ENCODE measurements at regions not wholly inside any gene's neighbourhood (a gene's known extent, or its start where the extent isn't known, plus 50 kb on each side); places are given as distances from the start of the nearest gene placed in this dataset.
A peak's percentile ranks its signal among the peaks of the same experiment; 100 is the strongest.

DNA sequence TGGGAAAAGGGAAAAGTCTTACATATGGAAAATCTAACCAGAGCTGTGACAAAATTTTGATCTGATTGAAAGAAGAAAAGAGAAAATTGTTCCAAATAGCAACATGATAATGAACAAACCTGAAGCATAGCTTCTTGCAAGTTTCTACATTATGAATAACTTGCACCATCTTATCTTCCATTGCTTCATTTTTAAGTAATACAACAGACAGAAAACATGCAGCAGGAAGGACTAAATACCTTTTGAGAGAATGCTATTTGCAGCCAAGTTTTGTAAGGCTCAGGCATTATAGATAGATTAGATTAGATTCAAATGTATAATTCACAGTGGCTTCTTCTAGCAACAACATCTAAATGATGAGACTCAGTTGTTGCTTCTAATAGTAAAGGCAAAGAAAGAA lies 441.4 kb downstream of the AEBP2 start:
- DNase-seq = no peak

DNA sequence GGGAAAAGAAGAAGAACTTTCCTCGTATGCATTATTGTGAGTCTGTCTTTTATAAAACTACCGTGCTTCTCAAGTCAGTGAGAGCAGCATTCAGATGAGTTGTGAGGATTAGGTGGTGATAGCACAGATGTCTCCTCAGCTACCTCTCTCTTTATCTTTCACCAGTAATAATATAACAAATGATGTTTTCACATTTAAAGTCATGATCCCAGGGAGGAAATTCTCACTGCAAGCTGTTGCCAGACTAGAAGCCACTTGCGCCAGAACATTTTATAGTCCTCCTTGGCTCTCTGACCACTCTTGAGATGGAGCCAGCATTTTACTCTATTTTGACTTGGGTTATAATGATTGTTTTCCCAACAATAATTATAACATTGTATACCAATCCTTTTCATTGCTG lies 443.1 kb downstream of the AEBP2 start:
- no peak for DNase-seq

DNA sequence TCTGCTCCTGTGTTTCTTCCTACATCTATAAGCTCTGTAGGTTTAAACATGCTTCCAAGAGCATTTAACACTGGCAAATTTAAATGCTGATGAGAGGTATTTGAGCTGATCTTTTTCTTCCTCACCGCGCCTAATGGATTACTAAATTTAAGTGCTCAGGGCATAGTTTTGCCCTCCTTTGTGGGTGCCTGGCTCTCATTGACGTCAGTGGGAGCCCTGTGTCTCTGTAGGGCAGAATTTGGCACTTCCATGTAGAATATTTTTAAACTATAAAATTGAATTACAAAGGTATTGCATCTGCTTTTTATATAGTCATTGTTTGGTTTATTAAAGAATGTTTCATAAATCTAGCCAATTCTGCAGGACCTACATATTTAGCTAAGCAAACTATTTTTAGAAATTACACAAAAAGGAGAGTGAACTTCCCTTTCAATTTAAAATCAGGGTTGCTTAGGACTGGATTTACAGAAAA lies 444.8 kb downstream of the AEBP2 start:
- peak in 1 of 2 donors; percentile 38 for DNase-seq

- DNase-seq = no peak
Measured at GRCh38 chr12:19885093-19885812, 446.0 kb downstream of the AEBP2 start.

- DNase-seq = no peak
Measured at GRCh38 chr12:19886065-19886464, 446.8 kb downstream of the AEBP2 start.

- no peak for DNase-seq
Measured at GRCh38 chr12:19886639-19887064, 447.4 kb downstream of the AEBP2 start.

DNA sequence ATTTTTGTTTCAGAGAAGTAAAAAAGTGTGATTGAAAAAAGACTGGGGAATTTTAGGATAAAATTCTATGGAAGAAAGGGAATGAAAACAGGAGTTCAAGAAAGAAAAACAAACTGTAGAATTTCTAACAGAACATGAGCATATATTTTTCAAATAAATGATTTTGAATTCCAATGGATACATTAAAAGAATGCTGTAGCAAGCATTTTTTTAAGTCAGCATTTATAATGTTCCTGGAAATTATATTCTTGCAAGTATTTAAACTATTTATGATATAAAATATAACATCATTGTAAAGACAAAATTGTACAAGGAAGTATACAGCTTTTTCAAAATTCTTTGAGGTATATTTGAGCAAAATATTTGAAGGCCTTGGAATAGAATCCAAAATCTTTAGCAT lies 450.7 kb downstream of the AEBP2 start:
- DNase-seq = no peak

GRCh38 chr12:19891936-19892591 lies 452.8 kb downstream of the AEBP2 start:
- no peak for DNase-seq

DNA sequence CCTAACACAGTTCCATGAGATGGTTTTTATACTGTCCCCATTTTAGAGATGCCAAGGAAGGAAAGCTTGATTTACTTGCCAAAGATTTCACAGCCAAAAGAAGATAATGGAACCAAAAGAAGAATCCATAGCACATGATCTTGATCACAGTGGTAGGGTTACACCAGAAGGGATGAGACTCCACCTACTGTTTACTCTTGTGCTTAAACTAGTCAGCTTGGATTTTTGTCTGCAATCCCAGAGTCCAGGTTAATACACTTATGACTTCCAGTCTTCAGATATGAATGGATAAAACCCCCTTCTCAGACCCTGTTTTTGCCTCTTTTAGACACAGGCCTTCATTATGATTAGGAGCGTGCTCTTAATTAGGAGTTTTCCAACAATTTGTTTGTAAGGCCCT lies 454.2 kb downstream of the AEBP2 start:
- peak; percentile 38 to 54 for DNase-seq

GRCh38 chr12:19894050-19894449 lies 454.8 kb downstream of the AEBP2 start:
- peak; percentile 46 to 83 for DNase-seq

DNA sequence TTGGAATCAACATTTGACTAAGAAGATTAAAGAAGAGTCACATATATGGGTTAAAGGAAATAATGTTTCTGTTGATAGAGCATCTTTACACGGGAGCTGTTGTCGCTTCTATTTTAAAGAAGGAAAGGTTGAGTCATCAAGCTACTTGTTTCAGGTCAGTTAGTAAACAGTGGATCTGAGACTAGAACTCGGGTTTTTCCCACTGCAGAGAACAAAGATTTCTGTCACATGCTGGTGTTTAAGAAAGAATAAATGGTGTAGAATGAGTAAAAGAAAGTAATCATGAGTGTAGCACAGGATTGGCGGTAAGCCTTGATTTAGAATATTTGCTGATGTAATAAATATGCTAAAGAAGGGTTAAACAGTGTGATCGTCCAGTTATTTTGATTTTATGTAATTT lies 455.5 kb downstream of the AEBP2 start:
- DNase-seq = no peak

- DNase-seq = no peak
Measured at GRCh38 chr12:19895246-19896020, 456.1 kb downstream of the AEBP2 start.

DNA sequence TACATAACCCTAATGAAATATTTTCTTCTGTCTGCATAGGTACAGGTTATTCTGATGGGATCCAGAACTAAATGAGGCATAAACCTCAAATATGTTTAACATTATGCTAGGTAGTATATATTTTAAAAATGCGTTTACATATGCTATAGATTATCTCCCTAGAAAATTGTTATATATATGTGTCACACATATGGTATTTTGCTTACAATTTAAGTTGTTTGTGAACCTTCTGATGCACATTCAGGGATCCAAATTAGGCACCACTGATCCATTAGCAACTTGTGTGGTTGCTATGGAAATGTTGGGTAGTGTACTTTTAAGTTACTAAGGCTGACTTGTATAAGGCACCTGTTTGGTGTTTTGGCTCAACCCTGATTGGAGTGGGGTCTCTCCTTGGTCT lies 456.7 kb downstream of the AEBP2 start:
- DNase-seq = no peak

DNA sequence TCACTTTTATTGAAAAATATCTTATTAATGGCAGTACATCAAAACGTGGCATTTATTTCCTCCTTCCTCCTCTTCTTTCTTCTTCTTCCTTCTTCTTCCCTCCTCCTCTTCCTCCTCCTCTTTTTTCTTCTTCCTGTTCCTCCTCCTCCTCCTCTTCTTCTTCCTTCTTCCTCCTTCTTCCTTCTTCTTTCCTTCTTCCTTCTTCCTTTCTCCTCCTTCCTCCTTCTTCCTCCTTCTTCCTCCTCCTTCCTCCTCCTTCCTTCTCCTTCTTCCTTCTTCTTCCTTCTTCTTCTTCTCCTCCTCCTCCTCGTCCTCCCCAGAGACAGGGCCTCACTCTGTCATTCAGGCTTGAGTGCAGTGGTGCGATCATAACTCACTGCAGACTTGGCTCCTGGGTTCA lies 457.2 kb downstream of the AEBP2 start:
- no peak for DNase-seq

DNA sequence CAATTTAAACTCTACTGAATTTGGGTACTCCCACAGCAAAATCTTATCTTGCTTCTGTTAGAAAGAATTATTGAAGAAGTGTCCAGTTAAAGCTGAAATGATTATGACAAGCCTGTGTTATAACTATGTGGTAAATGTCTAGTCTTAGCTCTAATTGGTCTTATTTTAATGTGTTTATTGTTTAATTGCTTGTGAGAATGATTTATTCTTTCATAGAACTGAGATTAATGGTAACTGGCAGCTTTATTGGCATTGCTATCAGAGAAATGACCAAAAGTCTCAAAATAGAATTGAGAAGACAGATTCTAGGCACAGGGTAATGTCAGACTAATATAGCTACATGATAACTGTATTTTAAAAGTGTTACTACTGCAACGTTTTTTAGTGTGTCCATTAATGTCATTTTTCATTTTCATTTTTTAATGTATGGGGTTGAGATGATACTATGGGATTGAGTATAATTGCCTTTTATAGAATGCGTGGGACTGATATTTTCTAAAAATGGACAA lies 458.7 kb downstream of the AEBP2 start:
- DNase-seq = no peak

DNA sequence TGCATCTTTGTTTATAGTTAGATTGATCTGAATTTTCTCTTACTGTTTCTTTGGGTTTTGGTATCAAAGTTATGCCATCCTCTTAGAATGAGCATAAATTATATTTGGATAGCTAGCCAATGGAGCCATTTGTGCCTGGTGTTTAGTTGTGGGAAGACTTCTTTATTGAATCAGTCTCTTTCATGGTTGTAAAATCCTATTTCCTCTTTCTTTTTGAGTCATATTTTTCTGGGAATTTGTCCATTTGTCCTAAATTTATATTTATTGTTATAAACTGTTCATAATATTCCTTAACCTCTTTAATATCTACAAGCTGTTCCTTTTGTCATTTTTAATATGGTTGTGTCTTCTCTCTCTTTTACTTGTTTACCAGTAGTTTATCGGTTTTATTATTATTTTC lies 462.5 kb downstream of the AEBP2 start:
- DNase-seq = peak; percentile 22 to 44

GRCh38 chr12:19904819-19905218 lies 463.5 kb upstream of the PDE3A start:
- no peak for DNase-seq

- DNase-seq = peak; percentile 71 to 91
Measured at GRCh38 chr12:19908830-19909229, 459.5 kb upstream of the PDE3A start.

DNA sequence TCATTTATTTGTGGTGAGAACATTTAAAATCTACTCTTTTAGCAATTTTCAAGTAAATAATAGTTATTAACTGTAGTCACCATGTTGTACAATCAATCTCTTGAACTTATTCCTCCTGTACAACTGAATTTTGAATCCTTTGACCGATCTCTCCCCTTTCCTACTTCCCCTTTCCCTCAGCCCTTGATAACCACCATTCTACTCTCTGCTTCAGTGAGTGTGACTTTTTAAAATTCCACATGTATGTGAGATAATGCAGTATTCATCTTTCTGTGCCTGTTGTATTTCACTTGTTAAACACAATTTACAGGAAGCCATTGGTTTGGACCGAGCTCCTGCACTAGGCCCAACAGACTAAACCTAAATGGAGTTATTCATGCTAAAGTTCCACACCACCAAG lies 458.9 kb upstream of the PDE3A start:
- peak in 1 of 2 donors; percentile 17 for DNase-seq

- DNase-seq = no peak
Measured at GRCh38 chr12:19910681-19911080, 457.7 kb upstream of the PDE3A start.

DNA sequence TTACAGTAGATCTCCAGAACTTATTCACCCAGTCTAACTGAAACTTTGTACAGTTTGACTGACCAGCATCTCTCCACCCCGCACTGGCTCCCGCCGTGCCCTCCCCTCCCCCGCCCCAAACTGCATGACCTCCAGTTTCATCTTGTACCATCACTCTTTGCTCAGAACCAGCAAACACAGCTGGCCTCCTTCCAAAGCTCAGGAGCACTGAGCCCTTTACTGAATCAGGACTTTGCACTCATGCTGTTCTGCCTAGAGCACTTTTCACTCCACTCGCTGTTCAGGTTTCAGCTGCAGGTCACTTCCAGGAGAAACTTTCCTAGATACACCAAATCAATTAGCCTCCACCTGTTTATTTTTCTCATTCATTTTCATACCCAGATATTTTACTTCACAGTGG lies 455.3 kb upstream of the PDE3A start:
- DNase-seq = no peak

GRCh38 chr12:19915392-19916195 lies 452.7 kb upstream of the PDE3A start:
- DNase-seq = peak; percentile 38 to 49

Measured in inflammatory macrophage (primary cell).